C1 segment of cervical spinal cord (tissue), 14 donors: ENCODE measurements at regions not wholly inside any gene's neighbourhood (a gene's known extent, or its start where the extent isn't known, plus 50 kb on each side); places are given as distances from the start of the nearest gene placed in this dataset.

Source experiments
- DNase-seq, 14 donors: peaks; one replicate each; lab custom pipeline; 2025; lab: John Stamatoyannopoulos, UW

- no peak for DNase-seq
Observed at GRCh38 chr9:107163370-107163769, 119.7 kb upstream of the RAD23B start.

DNA sequence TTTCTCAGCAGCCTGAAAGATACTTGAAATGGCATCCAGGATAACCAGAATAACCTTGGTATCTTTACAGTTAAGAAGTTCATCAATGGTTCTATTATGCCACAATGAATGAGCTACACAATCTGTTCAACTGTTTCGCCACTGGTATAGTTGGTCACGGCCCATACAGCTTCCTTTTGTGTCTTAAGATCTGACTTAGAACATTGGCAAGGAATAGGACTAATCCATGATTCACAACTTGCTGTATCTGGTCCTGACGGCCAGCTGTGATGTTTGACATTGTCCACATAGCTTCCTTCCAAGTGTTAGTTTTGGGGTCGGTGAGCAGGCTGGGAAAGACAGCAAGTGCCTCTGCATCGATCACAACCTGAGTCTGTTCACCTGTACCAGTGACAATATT, 113.3 kb upstream of the RAD23B start:
- DNase-seq = no peak

DNA sequence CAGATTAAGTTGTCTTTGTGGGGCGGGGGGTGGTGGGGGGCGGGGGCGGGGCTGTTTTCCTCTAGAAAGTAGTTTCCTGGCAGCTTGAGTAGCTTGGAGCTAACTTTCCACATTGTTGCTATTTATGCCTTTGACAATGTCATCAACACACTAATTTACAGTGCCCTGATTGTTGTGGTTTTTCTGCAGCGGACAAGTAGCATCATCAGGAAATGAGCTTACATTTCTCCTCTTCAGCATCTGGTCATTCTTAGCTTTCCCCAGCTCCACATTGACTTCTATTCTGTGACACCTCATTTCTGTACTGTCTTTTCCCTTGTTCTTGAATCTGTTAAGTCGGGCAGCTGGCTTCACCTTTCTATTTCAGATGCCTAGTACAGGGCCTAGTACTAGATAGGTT, 112.3 kb upstream of the RAD23B start:
- DNase-seq = no peak

DNA sequence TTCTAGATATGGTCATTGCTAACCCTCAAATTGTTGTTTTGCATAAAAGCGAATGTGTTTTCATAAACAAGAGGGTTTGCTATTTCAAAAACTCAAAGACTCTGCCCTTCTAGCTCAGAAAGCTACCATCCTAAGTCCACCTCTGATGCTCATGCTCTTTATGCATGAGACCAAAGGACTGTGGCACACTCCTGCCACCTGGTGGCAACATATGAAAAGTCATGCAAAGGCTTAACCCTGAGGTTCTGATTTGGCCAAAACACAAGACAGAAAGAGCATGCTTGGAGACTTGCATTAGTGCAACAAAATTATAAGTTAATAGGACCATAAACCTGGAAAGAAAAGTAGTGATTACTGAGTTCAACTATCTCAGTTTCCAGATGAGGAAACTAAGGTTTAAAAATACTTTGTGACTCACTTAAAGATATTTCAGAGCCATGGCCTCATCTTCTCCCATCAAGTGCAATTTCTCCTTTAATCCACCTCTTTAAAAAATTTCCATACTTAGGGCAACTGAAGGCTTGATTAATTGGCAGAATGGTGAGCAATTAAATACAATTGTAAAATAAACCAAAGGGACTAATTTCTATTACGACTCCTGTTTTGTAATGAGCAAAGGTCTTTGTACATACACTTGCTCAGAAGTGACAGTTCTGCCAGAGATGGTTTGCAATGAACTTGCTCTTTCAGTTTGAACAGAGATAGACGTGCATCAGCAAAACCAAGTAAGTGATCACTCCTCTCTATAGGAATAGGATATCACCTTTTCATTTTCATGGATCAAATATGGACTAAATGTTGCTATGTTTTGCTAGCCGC, 110.7 kb upstream of the RAD23B start:
- DNase-seq = peak in 10 of 14 donors; percentile 17 to 56 (median 38)

GRCh38 chr9:107172979-107173347, 110.1 kb upstream of the RAD23B start:
- DNase-seq = no peak

DNA sequence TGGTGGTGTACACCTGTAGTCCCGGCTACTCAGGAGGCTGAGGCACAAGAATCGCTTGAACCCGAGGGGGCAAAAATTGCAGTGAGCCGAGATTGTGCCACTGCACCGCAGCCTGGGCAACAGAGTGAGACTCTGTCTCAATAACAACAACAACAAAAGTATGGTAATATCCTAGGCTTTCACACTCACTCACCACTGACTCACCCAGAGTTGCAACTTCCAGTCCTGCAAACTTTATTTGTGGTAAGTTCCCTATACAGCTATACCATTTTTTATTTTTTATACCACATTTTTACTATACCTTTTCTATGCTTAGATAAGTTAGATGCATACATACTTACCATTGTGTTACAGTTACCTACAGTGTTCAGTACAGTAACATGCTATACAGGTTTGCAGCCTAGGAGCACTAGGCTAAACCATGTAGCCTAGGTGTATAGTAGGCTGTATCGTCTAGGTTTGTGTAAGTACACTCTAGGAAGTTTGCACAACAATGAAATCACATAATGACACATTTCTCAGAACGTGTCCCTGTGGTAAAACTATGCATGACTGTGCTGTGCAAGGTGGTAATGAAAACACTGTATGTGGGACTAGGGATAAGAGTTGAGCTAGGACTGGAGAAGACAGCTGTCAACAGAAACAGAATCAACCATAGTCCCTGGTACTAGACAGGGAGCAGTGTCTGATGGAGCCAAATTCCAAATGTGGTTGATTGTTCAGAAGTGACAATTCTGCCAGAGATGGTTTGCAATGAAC, 109.5 kb upstream of the RAD23B start:
- no peak for DNase-seq

GRCh38 chr9:107174441-107174840, 108.6 kb upstream of the RAD23B start:
- no peak for DNase-seq

DNA sequence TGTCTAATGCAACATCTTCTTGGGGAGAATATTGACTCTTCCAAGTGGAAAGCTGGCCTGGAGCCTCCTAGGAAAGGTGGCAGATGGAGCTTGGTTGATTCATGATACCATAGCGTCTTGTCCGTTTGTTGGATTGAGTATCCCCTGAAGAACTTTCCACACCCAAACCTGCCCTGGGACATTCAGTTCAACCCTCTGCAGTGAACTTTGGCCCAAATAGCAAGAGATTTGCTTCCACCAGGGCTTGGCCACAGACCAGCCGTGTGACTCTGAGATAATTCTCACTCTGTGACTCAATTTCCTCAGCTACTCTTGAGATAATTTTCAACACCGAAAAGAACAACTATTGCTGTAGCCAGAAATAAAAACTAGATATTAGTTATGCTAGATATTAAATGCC, 108.0 kb upstream of the RAD23B start:
- no peak for DNase-seq

DNA sequence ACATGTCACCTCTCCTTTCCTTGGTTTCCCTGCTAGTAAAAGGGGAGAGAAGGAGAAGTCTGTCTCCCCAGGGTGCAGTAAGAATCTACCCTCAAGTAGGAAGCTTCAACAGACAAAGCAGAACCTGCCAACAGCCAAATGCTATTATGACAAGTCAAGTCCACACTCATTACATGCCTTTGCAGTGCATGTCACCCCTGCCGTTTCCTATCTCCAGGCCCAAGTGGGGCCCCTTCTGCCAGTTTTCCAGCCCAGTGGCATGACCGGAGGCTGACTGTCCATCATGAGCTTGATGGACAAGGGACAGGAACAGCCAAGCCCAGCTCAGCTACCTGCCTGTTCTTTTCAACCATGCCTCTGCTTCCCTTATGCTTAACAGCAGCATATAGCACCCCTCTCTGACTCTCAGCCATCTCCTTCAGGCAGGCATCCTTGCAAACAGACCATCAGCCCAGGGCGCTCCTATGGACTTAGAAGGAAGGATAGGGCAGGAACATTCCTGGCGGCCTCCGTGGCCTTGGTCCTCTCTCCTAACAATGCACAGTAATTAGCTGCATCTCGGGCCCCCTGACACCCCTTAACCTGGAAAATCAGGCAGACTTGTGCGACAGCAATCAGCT, 107.2 kb upstream of the RAD23B start:
- DNase-seq = peak in 1 of 14 donors; percentile 12

DNA sequence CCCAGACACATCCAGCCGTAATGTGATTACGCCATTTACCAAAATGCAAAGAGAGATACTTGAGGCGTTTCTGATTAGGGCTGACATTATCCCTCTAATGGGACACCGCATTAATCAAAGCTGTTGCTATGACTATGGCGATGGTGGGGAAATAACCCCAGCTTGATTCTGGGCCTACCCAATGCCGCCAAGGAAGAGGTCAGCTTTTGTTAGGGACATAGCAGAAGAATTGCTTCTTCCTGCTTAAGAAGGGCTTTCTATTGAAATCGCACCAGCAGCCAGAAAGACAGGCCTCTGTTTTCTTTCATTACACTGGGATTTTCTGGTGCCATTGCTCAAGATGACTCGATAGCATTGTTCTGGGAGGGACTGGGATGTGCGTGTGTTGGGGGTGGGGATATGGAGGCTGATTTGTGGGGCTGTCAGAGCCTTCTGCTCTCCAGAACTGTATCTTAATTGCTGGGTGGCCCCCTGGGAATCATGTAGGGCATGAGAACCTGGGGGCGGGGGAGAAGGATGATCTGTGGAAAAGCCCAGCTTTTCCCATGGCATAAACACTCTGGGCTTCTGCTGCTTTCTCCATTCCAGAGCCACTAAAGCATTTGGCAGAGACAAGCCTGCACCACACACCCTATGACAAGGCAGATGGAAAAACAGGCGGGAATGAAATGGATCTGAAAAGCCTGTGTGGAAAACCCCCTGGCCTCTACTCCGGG, 106.5 kb upstream of the RAD23B start:
- DNase-seq = peak in 2 of 14 donors; percentile 22 to 32

- DNase-seq = no peak
Observed at GRCh38 chr9:107177243-107177839, 105.7 kb upstream of the RAD23B start.

DNA sequence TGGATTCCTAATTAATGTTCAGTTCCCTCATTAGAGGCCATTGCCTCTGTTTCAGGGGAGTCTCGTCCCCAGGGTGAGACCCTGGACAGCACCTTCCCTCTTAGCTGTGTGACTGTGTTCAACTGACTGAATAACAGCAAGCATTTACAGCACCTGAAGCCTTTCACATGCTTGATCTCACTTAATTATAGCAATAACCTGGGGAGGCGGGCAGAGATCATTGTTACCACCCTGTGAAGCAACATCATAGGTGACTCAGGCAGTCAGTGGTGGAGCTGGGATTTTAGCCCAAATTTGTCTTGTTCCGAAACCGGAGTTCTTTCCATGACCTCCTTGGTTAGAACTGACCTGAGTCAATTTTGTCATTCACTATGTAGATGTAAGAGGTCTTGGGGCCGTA, 105.2 kb upstream of the RAD23B start:
- DNase-seq = no peak

- DNase-seq = no peak
Observed at GRCh38 chr9:107178293-107178692, 104.8 kb upstream of the RAD23B start.

DNA sequence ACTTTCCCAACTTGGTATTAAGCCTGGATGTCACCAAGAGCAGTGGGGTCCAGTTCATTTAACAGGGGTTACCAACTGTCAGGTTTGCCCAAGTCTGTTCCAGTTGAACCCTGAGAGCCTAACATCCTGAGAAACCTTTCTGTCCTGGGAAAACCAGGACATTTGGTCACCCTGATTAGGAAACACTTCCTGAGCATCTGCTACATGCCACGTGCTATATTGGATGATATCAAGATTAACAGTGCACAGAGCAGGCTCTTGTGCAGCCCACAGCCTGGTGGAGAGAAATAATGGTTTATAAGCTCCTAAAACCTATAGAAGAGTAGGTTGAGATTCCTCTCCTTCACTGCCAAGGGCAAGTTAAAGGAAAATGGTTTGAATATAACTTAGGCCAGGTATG, 102.9 kb upstream of the RAD23B start:
- DNase-seq = no peak

DNA sequence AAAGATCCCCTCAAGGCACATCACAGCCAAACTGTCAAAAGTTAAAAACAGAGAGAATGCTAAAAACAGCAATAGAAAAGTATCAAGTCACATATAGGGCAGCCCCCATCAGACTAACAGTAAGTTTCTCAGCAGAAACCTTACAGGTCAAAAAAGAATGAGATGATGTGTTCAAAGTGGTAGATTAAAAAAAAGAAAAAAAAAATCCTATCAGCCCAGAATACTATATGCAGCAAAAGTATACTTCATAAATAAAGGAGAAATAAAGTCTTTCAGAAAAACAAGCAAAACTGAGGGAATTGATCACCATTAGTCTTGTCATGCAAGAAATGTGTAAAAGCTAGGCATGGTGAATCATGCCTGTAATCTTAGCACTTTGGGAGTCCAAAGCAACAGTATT, 99.9 kb upstream of the RAD23B start:
- DNase-seq = no peak

- DNase-seq = no peak
Observed at GRCh38 chr9:107188376-107188775, 94.7 kb upstream of the RAD23B start.

GRCh38 chr9:107190061-107190935, 92.8 kb upstream of the RAD23B start:
- DNase-seq = no peak

DNA sequence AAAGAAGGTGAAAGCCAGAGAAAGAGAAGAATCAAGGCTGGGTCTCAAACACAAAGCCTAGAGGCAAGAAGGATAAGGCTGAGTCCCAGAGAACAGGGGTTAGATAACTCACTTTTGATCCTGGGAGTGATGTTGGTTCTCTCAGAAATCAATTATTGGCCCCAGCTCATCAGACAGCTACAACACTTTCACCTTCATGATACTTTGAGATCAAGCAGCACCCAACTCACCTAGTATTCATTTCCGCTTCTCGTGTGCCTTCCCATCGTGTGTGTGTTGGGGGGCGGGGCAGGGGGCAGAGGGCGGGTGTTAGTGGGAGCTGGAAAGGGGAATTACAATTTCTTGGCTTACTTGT, 92.2 kb upstream of the RAD23B start:
- no peak for DNase-seq

GRCh38 chr9:107193251-107193650, 89.8 kb upstream of the RAD23B start:
- DNase-seq = no peak

DNA sequence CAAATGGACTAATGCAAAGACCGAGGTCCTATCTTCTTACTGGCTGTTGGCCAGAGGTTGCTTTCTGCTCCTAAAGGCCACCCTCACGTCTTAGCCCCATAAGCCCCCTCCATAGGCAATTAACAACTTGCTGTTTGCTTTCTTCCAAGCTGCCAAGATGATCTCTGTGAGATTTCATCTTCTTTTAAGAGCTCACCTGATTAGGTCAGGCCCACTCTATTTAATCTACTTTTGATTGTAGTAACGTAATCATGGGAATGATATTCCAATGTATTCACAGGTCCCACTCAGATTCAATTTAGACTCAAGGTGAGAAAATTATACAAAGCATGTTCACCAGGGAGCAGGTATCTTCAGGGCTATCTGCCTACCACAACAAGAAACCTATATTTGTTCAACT, 84.4 kb upstream of the RAD23B start:
- DNase-seq = no peak

DNA sequence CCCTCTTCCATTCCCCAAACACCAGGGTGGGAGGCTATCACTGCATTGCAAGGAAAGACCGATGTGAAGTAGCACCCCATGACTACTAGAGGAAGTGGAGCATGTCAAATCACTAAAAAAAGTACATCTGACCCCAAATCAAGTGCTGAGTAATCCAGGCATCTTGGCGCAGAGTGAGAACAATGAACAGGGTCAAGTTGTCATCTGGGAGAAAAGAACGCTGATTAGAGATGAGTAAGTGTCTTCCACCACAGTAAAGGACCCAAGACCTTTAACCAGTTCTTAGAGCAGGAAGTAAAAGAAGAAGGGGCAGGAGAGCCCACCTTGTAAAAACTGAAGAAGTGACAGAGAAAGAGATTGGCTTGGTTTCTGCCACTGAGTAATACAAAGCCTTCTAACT, 75.0 kb upstream of the RAD23B start:
- DNase-seq = no peak
